D341Med (cell line): ENCODE measurements at regions not wholly inside any gene's neighbourhood (a gene's known extent, or its start where the extent isn't known, plus 50 kb on each side); places are given as distances from the start of the nearest gene placed in this dataset.
A peak's percentile ranks its signal among the peaks of the same experiment; 100 is the strongest.

Source experiments
- DNase-seq: peaks from one replicate; pipeline ENCODE4 v3.0.0; 2012; ENCODE audit warnings: low spot score

- peak; percentile 66 for DNase-seq
These were observed 50.7 kb upstream of the PNMA8B start for GRCh38 chr19:46546194-46546896.

- DNase-seq = no peak
These were observed 50.4 kb upstream of the CALM3 start for GRCh38 chr19:46550684-46551083.

- no peak for DNase-seq
These were observed 50.0 kb upstream of the CALM3 start for GRCh38 chr19:46551164-46551563.
